ENCODE measurements at regions not wholly inside any gene's neighbourhood (a gene's known extent, or its start where the extent isn't known, plus 50 kb on each side); places are given as distances from the start of the nearest gene placed in this dataset.

- H3K27me3 ChIP-seq (ENCODE audit: insufficient read depth) = no peaks in the 10 kb centered on the region
- H3K27ac ChIP-seq (ENCODE audit: low read depth in 2 of 2, low read length in 1 of 2) = no peak overlapping the region
- H3K9ac ChIP-seq = no peak overlapping the region
- H4K20me1 ChIP-seq (ENCODE audit: insufficient read depth) = no peaks in the 10 kb centered on the region
- CTCF ChIA-PET = interaction anchor here (0.7 to 2.5 kb wide), 8 partner anchors 11 to 145 kb away, joined by 3 to 14 read pairs (median 3); partner anchors contain the start of gene IL12A
- no peak for DNase-seq
- no peaks in the 10 kb centered on the region for H3K36me3 ChIP-seq (replicated peaks in 1 of 2; ENCODE audit: control insufficient read depth in 1 of 2, insufficient read depth in 2 of 2, low read length in 1 of 2)
- H3K4me1 ChIP-seq (ENCODE audit: control insufficient read depth in 1 of 2, insufficient read depth in 2 of 2, low read depth in 1 of 2, low read length in 1 of 2) = peaks cover 8 to 19% of the 10 kb centered on the region in 2 experiments; a peak in 2 of 4 replicates
- H3K4me2 ChIP-seq = no peak overlapping the region
- 90% methylated on average over 2 of the region's 3 CpGs for WGBS (ENCODE audit: low lambda C conversion rate)
- POLR2A ChIA-PET = no interaction called here
- H3K9me3 ChIP-seq = no peaks in the 10 kb centered on the region
- peak; percentile 89 for TF ChIP-seq REST (IDR thresholded peaks at IDR 0.05; ENCODE audit: low read depth, low read length)
- no peak for TF ChIP-seq EP300 (IDR thresholded peaks at IDR 0.05; ENCODE audit: borderline replicate concordance in 1 of 2, low read depth in 1 of 2, low read length in 1 of 2)
- peak; percentile 16; the same call in 1 of the 2 replicates for TF ChIP-seq RAD21 (IDR thresholded peaks at IDR 0.05; ENCODE audit: low read length)
- no peak for TF ChIP-seq SIN3A (IDR thresholded peaks at IDR 0.05; ENCODE audit: borderline replicate concordance, low read depth, low read length)
- no peak for TF ChIP-seq FOSL2 (IDR thresholded peaks at IDR 0.05; ENCODE audit: borderline replicate concordance, low read depth)
- no peak for TF ChIP-seq ELF1 (IDR thresholded peaks at IDR 0.05)
- TF ChIP-seq, protein P1, sequence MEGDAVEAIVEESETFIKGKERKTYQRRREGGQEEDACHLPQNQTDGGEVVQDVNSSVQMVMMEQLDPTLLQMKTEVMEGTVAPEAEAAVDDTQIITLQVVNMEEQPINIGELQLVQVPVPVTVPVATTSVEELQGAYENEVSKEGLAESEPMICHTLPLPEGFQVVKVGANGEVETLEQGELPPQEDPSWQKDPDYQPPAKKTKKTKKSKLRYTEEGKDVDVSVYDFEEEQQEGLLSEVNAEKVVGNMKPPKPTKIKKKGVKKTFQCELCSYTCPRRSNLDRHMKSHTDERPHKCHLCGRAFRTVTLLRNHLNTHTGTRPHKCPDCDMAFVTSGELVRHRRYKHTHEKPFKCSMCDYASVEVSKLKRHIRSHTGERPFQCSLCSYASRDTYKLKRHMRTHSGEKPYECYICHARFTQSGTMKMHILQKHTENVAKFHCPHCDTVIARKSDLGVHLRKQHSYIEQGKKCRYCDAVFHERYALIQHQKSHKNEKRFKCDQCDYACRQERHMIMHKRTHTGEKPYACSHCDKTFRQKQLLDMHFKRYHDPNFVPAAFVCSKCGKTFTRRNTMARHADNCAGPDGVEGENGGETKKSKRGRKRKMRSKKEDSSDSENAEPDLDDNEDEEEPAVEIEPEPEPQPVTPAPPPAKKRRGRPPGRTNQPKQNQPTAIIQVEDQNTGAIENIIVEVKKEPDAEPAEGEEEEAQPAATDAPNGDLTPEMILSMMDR (IDR thresholded peaks at IDR 0.05) = peak; percentile 39
- H3K79me2 ChIP-seq (ENCODE audit: insufficient read depth) = no peaks in the 10 kb centered on the region
- no peak overlapping the region for H3K4me3 ChIP-seq (ENCODE audit: low read depth in 2 of 2, low read length in 1 of 2)
- H3K9me2 ChIP-seq = no peaks in the 10 kb centered on the region
- H3F3A ChIP-seq (replicated peaks; ENCODE audit: insufficient read depth) = peaks cover 27% of the 10 kb centered on the region
- no peak overlapping the region for H2AFZ ChIP-seq (ENCODE audit: low read depth)
These were observed 91.5 kb upstream of the C3orf80 start for GRCh38 chr3:160133757-160134156.

DNA sequence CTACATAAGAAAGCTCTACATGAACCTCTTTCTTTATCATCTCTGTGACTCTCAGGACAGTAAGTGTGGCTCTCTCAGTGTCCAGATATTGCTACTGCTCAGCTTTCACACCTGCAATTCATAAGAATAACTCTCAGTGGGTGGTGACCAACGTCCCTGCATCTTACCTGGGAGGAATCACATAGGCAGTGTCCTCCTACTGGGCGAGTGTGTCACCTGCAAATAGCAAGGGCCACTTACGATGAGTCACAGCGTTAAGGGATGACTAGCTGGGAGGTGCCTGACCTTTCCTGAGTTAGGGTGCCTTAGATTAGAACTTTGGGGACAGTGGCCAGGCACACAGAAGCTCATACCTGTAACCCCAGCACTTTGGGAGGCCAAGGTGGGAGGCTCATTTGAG, 90.8 kb upstream of the C3orf80 start:
- H3K9ac ChIP-seq = no peak overlapping the region
- 75% methylated on average over 4 of the region's 4 CpGs for WGBS (ENCODE audit: low lambda C conversion rate)
- H3F3A ChIP-seq (replicated peaks; ENCODE audit: insufficient read depth) = peaks cover 21% of the 10 kb centered on the region
- H3K4me3 ChIP-seq (ENCODE audit: low read depth in 2 of 2, low read length in 1 of 2) = no peak overlapping the region
- no peak overlapping the region for H3K4me2 ChIP-seq
- no peaks in the 10 kb centered on the region for H4K20me1 ChIP-seq (ENCODE audit: insufficient read depth)
- ChIA-PET POLR2A (no interaction called here), CTCF (interaction anchor here (1.0 to 2.5 kb wide), 6 partner anchors 11 to 146 kb away, joined by 3 to 14 read pairs (median 3); partner anchors contain the start of gene IL12A)
- no peak for DNase-seq
- no peaks in the 10 kb centered on the region for H3K27me3 ChIP-seq (ENCODE audit: insufficient read depth)
- no peaks in the 10 kb centered on the region for H3K9me2 ChIP-seq
- TF ChIP-seq GABPA (IDR thresholded peaks at IDR 0.05; ENCODE audit: low read depth) (no peak), USF2 (IDR thresholded peaks at IDR 0.05; ENCODE audit: borderline replicate concordance, low read depth, low read length) (no peak), MEF2A (IDR thresholded peaks at IDR 0.05; ENCODE audit: borderline replicate concordance, low read depth) (no peak), NFIC (IDR thresholded peaks at IDR 0.05; ENCODE audit: borderline replicate concordance) (no peak), TCF12 (IDR thresholded peaks at IDR 0.05) (no peak), TAF1 (IDR thresholded peaks at IDR 0.05; ENCODE audit: borderline replicate concordance, low read depth, low read length) (no peak), CHD2 (IDR thresholded peaks at IDR 0.05; ENCODE audit: low read length, partially characterized antibody) (no peak), RXRA (IDR thresholded peaks at IDR 0.05; ENCODE audit: borderline replicate concordance, low read depth) (no peak), MXI1 (IDR thresholded peaks at IDR 0.05; ENCODE audit: low read depth, low read length) (no peak)
- TF ChIP-seq, protein P2, sequence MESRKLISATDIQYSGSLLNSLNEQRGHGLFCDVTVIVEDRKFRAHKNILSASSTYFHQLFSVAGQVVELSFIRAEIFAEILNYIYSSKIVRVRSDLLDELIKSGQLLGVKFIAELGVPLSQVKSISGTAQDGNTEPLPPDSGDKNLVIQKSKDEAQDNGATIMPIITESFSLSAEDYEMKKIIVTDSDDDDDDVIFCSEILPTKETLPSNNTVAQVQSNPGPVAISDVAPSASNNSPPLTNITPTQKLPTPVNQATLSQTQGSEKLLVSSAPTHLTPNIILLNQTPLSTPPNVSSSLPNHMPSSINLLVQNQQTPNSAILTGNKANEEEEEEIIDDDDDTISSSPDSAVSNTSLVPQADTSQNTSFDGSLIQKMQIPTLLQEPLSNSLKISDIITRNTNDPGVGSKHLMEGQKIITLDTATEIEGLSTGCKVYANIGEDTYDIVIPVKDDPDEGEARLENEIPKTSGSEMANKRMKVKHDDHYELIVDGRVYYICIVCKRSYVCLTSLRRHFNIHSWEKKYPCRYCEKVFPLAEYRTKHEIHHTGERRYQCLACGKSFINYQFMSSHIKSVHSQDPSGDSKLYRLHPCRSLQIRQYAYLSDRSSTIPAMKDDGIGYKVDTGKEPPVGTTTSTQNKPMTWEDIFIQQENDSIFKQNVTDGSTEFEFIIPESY (IDR thresholded peaks at IDR 0.05; ENCODE audit: borderline replicate concordance, low read depth) = no peak
- TF ChIP-seq, protein P3, sequence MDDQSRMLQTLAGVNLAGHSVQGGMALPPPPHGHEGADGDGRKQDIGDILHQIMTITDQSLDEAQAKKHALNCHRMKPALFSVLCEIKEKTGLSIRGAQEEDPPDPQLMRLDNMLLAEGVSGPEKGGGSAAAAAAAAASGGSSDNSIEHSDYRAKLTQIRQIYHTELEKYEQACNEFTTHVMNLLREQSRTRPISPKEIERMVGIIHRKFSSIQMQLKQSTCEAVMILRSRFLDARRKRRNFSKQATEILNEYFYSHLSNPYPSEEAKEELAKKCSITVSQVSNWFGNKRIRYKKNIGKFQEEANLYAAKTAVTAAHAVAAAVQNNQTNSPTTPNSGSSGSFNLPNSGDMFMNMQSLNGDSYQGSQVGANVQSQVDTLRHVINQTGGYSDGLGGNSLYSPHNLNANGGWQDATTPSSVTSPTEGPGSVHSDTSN (IDR thresholded peaks at IDR 0.05) = no peak
- H3K36me3 ChIP-seq (replicated peaks in 1 of 2; ENCODE audit: control insufficient read depth in 1 of 2, insufficient read depth in 2 of 2, low read length in 1 of 2) = no peaks in the 10 kb centered on the region
- no peak overlapping the region for H2AFZ ChIP-seq (ENCODE audit: low read depth)
- H3K79me2 ChIP-seq (ENCODE audit: insufficient read depth) = no peaks in the 10 kb centered on the region
- no peaks in the 10 kb centered on the region for H3K9me3 ChIP-seq
- H3K4me1 ChIP-seq (ENCODE audit: control insufficient read depth in 1 of 2, insufficient read depth in 2 of 2, low read depth in 1 of 2, low read length in 1 of 2) = peaks cover 8 to 19% of the 10 kb centered on the region in 2 experiments; a peak in 2 of 4 replicates
- H3K27ac ChIP-seq (ENCODE audit: low read depth in 2 of 2, low read length in 1 of 2) = no peak overlapping the region

All from SK-N-SH (cell line).